NCI-H446 (cell line): ENCODE measurements at regions not wholly inside any gene's neighbourhood (a gene's known extent, or its start where the extent isn't known, plus 50 kb on each side); places are given as distances from the start of the nearest gene placed in this dataset.
A peak's percentile ranks its signal among the peaks of the same experiment; 100 is the strongest.

Source experiments
- DNase-seq, 2 experiments: peaks; one replicate each; lab custom pipeline; 2025; lab: John Stamatoyannopoulos, UW

- peak in 1 of 2 experiments; percentile 17 for DNase-seq
Observed at GRCh38 chr18:45168866-45169600, 446.2 kb upstream of the SLC14A2 start.

DNA sequence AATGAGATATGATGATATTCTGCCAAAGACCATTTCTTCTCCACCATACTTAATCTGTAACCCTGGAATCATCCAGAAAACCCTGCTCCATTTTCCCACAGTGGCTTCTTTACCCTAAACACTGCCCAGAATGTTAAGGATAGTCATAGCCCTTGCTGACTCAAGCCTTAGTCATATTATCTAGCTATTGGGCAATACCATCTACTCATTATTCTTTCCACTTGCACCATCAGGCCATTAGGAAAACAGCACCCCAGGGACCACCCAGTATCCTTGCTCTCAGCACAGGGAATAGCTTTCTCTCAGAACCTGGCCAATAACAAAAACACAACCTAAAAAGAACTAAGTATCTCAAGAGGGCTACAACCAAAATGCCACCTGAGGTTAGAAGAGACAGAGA, 445.7 kb upstream of the SLC14A2 start:
- no peak for DNase-seq

GRCh38 chr18:45171679-45172191, 443.5 kb upstream of the SLC14A2 start:
- no peak for DNase-seq

DNA sequence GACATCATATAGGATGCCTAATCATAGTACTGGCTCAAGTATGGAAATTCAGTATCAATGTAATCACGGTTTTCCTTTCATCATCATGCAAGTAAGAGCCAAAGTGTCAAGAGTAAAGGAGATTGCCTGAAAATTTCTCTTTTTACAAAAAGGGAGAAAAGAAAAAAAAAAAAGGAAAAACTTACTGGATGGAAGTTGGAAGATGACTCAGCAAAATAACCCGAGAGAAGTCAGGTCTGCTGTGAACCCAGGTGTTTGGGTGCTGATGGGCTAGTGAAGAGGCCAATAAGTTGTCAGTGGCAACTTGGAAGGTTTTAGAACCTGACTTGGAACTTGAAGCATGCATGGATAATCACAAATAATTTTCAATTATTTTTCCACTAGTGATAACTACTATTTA, 441.9 kb upstream of the SLC14A2 start:
- DNase-seq = no peak

DNA sequence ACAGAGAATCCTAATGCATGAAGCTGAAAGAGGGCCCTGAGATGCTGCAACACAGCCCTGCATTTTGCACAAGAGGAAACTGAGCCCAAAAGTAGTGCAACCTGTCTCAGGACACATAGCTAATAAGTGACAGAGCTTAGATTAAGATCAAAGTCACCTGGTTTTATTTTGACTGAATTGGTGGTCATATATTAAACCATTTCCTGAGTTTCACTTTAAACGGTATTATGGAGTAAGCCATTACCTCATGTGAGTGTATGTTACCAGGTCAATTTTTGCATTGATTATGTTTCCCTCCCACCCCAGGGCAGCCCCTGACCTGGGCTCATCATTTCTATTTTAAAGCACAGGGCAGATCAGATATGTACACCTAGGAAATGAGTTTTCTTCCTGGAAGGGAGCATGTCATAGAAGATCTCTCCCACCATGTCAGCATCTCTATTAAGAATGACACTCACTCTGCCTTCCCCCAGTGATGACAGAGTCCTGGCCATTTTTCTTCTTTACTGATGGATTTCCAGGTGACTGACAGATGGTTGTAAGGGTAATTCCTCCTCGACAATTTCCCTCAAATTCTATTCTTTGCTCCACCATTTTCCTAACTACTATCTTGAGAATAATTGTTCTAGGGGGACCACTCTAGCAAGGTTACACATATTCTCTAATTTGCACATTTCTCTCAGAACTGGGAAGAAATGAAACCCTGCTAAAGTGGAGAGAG, 441.3 kb upstream of the SLC14A2 start:
- DNase-seq = no peak

GRCh38 chr18:45174629-45175136, 440.6 kb upstream of the SLC14A2 start:
- no peak for DNase-seq

DNA sequence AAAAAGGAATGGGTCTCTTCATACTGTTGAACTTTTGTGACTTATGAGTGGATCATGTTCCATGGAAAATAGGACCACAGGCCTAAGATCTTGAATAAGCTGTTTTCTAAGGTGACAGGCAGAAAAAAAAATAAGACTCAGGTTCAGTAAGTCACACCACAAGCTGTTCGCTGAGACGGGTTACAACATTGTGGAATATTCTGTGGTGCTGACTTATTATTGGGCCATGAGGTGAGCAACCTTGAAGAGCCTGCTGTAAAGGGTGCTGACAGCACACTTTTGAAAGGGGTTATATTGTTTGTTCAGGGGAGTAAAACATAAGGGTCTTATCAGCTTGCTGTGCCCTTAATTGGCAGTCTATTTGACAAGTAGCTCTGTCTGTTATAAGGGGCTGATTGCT, 439.8 kb upstream of the SLC14A2 start:
- no peak for DNase-seq

DNA sequence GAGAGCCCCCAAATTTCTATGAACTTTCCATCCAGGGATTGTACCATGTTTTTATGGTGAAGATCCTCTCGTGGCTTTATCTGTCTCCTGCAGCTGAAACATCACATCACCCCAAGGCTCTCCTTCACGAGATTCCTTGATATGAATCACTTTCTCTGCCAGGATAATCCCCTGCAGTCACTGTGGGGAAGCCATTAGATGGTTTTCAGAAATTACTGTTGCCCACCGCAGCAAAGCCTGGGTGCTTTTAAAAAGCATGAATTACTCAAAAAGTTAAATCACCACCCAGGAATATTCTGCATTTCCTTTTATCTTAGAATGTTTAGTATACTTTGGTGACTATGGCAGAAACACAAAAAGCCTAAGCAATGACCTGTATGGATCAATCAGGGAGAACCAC, 428.4 kb upstream of the SLC14A2 start:
- no peak for DNase-seq

- DNase-seq = no peak
Observed at GRCh38 chr18:45191795-45192194, 423.5 kb upstream of the SLC14A2 start.

DNA sequence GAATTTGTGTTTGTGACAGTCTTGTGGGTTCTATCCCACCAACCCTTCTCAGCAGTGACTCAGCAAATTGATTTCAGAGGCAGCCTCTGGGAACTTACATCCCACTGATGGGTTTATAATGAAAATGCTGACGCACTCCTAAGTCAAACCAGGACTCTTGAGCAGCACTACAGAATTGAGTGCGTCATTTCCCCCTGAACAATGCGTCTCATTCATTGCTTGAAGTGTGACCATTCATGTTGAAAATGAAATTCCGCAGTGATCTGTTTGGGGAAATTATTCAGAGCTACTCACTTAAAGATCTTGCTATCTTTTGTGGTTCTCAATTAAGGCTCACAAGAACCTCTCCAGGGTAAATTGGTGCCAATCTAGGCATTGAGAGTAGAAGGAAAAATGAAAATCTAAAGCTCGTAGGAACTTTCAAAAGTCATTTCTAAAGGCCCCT, 417.7 kb upstream of the SLC14A2 start:
- no peak for DNase-seq

GRCh38 chr18:45198526-45198925, 416.8 kb upstream of the SLC14A2 start:
- no peak for DNase-seq

GRCh38 chr18:45201029-45201428, 414.2 kb upstream of the SLC14A2 start:
- DNase-seq = no peak

- DNase-seq = no peak
Observed at GRCh38 chr18:45201489-45201888, 413.8 kb upstream of the SLC14A2 start.

DNA sequence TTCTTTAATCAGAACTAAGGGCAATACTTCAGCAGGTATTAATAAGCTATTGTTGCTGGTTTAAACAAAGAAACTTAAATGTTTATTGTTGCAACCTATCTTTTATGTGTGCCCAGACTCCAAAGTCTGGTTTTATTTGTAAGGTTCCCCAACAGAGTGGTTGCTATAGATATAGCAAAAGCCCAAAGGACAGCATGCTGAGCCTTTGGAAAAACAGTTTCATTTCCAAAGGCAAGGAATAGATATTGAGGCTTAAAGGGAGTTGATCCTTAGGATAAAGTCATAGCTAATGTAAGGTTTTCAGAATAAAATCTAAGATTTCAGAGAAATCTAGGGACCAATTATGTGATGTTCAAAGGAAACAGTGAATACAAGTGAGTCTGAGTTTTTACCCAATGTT, 413.2 kb upstream of the SLC14A2 start:
- no peak for DNase-seq

DNA sequence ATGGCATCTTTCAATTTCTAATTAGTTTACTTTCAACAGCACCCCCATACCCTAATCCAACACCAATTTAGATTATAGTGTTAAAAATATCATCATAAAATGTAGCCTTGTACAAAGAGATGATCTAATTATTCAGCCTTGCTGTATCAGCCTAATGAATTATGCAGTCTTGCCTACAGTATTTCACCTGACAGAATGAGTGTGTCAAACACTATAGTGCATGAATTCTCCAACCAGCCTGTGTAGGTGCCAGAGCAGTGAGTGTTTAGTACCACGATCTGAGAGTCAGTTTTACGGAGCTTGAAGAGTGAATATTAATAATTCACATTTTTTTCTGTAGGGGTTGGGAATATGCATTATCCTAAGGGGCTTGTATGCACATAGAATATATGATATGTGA, 411.6 kb upstream of the SLC14A2 start:
- no peak for DNase-seq

- DNase-seq = no peak
Observed at GRCh38 chr18:45207328-45207727, 407.9 kb upstream of the SLC14A2 start.

GRCh38 chr18:45208164-45208563, 407.1 kb upstream of the SLC14A2 start:
- no peak for DNase-seq

DNA sequence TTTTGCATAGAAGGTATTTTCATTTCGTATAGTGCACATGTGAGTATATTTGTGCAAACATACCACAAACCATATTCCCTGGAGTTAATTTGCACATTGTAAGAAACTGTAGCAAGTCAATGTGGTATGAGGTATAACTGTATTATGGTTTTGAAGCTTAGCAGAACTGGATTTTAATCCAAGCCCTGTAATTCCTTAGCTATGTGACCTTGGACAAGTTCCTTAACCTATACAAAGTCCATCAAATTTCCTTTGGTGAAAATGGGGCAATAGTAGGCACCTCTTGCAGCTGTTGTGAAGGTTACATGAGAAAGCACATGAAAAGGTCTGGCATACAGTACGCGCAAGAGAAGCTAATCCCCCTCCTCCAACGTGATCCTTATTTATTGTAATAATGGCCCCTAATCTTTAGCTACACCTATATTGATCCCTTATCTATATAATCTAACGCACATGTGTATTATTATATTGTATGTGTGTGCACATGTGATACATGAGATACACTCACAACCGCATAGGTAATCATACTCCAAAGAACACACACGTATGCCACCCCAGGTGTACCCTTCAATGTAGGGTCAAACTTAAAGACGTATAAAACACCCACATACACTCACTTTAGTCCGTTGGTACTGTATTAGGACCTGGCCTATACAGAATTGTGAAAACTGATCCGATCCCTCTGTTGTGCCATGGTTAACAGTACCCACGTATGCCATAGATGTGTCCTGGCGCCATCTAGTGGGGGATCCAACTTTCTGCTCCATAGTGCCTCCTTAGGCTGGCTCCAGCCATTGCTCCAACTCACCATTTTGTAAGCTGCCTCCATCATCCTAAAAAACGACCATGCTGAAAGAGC, 402.9 kb upstream of the SLC14A2 start:
- DNase-seq = peak; percentile 42 to 84

- DNase-seq = no peak
Observed at GRCh38 chr18:45213040-45213333, 402.3 kb upstream of the SLC14A2 start.

GRCh38 chr18:45218436-45218835, 396.8 kb upstream of the SLC14A2 start:
- no peak for DNase-seq

DNA sequence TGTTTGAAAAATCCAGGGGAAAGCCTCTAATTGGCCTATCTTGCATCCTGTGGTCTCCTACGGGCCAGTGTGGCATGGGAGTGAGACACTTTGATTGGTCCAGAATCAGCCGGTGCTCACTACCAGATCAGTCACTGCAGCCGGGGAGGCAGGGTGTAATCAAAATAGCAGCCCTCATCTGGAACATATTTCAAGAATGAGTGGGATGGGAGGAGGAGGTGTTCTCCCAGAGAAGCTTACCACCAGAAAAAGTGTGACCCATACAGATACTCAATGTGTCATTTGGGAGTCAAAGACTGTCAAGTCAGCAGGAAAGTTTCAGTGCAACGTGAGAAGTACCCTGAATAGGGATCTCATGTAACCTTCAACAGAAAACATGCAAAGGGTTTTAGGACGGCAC, 393.9 kb upstream of the SLC14A2 start:
- DNase-seq = no peak

DNA sequence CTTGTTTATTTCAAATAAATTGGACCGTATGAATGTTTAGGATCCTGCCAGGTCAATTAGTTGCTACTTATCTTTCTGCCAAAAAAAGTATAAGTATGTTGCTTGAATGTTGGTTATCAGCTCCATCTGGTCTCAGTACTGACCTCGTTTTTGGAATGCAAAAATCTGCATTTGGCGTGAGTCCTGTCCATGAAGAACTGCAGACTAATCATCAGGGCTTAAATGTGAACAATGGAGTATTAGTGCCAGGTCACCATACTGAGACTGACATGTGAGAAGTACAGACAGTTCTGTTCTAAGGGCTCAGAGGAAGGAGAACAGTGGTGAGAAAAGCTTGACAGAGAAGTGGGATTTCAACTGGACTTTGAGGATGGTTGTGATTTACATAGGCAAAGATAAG, 393.1 kb upstream of the SLC14A2 start:
- DNase-seq = peak in 1 of 2 experiments; percentile 8
